Gastroesophageal sphincter (tissue), 4 donors: ENCODE measurements at regions not wholly inside any gene's neighbourhood (a gene's known extent, or its start where the extent isn't known, plus 50 kb on each side); places are given as distances from the start of the nearest gene placed in this dataset.
"Not testable (repeated sequence)": the region's sequence is repeated elsewhere in the genome, so short reads cannot be mapped to it uniquely, and the experiment has no call there.

ENCODE experiments used
- ATAC-seq: fragments of 150-250 bp; one replicate; pipeline ENCODE4 v1.9.1; 2016; ENCODE audit warnings: mild to moderate bottlenecking, moderate library complexity
- H3K27ac ChIP-seq, 4 donors: fragments of 200-600 bp; sonication (generic) in 3 of 4; 1 replicate in 3 of 4; 2 replicates in 1 of 4; pipeline ENCODE4 v1.5.1; 2016 to 2019
- H3K27me3 ChIP-seq: fragments of 200-600 bp; sonication (generic); one replicate; pipeline ENCODE4 v1.5.1; 2019
- H3K36me3 ChIP-seq, 2 donors: fragments of 200-600 bp; sonication (generic); one replicate each; pipeline ENCODE4 v1.5.1; 2019; ENCODE audit warnings: control low read depth in 1 of 2
- H3K4me1 ChIP-seq, 3 donors: fragments of 200-600 bp; sonication (generic); 1 replicate in 2 of 3; 2 replicates in 1 of 3; pipeline ENCODE4 v1.5.1; 2016 to 2019; ENCODE audit warnings: control low read depth in 2 of 3
- H3K4me3 ChIP-seq, 2 donors: fragments of 200-600 bp; sonication (generic); one replicate each; pipeline ENCODE4 v1.5.1; 2019; ENCODE audit warnings: mild to moderate bottlenecking in 1 of 2, moderate library complexity in 1 of 2
- H3K9me3 ChIP-seq, 3 donors: fragments of 200-600 bp; sonication (generic); one replicate each; pipeline ENCODE4 v1.5.1; 2017 to 2019; ENCODE audit warnings: control low read depth in 2 of 3
- EP300 ChIP-seq: sonication (generic); formaldehyde crosslinking; IDR thresholded peaks from one replicate; pipeline ENCODE4 v1.6.1; 2017; ENCODE audit warnings: antibody characterized with exemption, mild to moderate bottlenecking
- POLR2A ChIP-seq, 2 donors: fragments of 450-650 bp; IDR thresholded peaks; one replicate each; pipeline ENCODE4 v1.6.1; 2017; ENCODE audit warnings: antibody characterized with exemption in 2 of 2, mild to moderate bottlenecking in 2 of 2, moderate library complexity in 1 of 2
- POLR2AphosphoS5 ChIP-seq: sonication (generic); formaldehyde crosslinking; IDR thresholded peaks from one replicate; pipeline ENCODE4 v1.6.1; 2017; ENCODE audit warnings: antibody characterized with exemption
- WGBS, 2 donors: methylation state at CpG; one replicate each; pipeline ENCODE4 v1.1.5; 2018; ENCODE audit warnings: low coverage in 1 of 2; 5-methylcytosine and 5-hydroxymethylcytosine counted together
- TF ChIP-seq, protein P1 (sequence below), 4 experiments: fragments of 200-600 bp in 2 of 4; fragments of 450-650 bp in 2 of 4; sonication (generic) in 1 of 4; IDR thresholded peaks; one replicate each; pipeline ENCODE4 v1.5.1; 2017 to 2019; ENCODE audit warnings: antibody characterized with exemption in 4 of 4, mild to moderate bottlenecking in 2 of 4, moderate library complexity in 2 of 4

DNA sequence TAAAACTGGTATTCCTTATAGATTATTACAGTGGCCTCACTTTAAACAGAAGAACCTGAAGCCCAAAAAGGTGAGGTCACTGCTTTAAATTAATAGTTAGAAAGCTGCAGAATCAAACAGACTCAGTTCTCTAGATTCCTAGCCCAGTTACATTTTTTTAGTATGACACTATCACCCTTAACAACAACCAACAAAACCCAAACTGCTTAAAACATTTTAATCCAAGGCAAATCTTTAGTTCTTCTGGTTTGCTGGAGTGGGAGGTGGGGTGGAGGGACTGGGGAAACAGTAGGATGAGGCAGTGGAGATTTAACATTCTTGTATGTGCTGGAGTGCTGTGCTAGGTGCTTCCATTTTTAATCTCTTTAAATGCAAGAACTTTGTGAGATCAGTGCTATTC, 631.6 kb upstream of the KCNMB2 start:
- Histone ChIP-seq H3K36me3 (no peaks in the 10 kb centered on the region), H3K4me3 (no peak overlapping the region), H3K9me3 (peaks cover 0 to 16% (median 0%) of the 10 kb centered on the region in 3 donors), H3K27me3 (no peaks in the 10 kb centered on the region), H3K27ac (peak overlapping the region; percentile 80 to 97 (median 82)), H3K4me1 (peaks cover 9 to 38% (median 20%) of the 10 kb centered on the region in 3 donors)
- no peak for TF ChIP-seq EP300
- TF ChIP-seq POLR2AphosphoS5 = no peak
- TF ChIP-seq, protein P1, sequence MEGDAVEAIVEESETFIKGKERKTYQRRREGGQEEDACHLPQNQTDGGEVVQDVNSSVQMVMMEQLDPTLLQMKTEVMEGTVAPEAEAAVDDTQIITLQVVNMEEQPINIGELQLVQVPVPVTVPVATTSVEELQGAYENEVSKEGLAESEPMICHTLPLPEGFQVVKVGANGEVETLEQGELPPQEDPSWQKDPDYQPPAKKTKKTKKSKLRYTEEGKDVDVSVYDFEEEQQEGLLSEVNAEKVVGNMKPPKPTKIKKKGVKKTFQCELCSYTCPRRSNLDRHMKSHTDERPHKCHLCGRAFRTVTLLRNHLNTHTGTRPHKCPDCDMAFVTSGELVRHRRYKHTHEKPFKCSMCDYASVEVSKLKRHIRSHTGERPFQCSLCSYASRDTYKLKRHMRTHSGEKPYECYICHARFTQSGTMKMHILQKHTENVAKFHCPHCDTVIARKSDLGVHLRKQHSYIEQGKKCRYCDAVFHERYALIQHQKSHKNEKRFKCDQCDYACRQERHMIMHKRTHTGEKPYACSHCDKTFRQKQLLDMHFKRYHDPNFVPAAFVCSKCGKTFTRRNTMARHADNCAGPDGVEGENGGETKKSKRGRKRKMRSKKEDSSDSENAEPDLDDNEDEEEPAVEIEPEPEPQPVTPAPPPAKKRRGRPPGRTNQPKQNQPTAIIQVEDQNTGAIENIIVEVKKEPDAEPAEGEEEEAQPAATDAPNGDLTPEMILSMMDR (IDR thresholded peaks at IDR 0.05) = no peak
- TF ChIP-seq POLR2A (IDR thresholded peaks at IDR 0.05) = no peak
- no peak for ATAC-seq

- Histone ChIP-seq H3K27ac (peak overlapping the region; percentile 80 to 97 (median 82)), H3K9me3 (peaks cover 0 to 7% (median 0%) of the 10 kb centered on the region in 3 donors), H3K4me3 (no peak overlapping the region), H3K27me3 (no peaks in the 10 kb centered on the region), H3K36me3 (no peaks in the 10 kb centered on the region), H3K4me1 (peaks cover 9 to 38% (median 20%) of the 10 kb centered on the region in 3 donors)
- peak; percentile 73 for ATAC-seq
- 17 to 19% methylated on average over 3 to 4 of the region's 4 CpGs for WGBS, 2 donors
- TF ChIP-seq POLR2A (IDR thresholded peaks at IDR 0.05) (no peak), EP300 (no peak), POLR2AphosphoS5 (peak; percentile 40)
- TF ChIP-seq, protein P1 (IDR thresholded peaks at IDR 0.05) = no peak
Measured at GRCh38 chr3:177905173-177906125, 630.8 kb upstream of the KCNMB2 start.

DNA sequence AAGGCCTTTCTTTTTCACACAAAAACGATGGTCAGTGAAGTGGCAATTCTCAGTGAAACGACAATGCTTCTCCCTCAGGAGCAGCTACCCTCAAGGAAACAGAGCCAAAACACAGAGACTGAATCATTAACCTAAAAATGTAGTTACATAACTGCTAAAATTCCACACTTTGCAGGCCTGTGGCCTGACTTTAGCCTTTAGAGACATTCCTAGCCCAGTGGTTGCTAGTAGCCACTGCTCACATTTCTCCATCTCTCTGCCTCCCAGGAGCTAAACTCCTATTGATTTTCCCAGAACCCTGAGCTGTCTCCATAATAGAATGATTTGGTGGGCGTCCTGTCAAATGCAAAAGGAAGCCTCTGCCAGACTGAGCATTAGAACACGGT, 630.1 kb upstream of the KCNMB2 start:
- peak; percentile 89 for ATAC-seq
- Histone ChIP-seq H3K4me1 (peaks cover 9 to 38% (median 20%) of the 10 kb centered on the region in 3 donors), H3K27ac (peak overlapping the region; percentile 80 to 97 (median 80)), H3K36me3 (no peaks in the 10 kb centered on the region), H3K4me3 (no peak overlapping the region), H3K9me3 (peaks cover 0 to under 1% (median 0%) of the 10 kb centered on the region in 3 donors), H3K27me3 (no peaks in the 10 kb centered on the region)
- TF ChIP-seq, protein P1 (IDR thresholded peaks at IDR 0.05) = peak in 3 of 4 experiments; percentile 16 to 44 (median 35)
- TF ChIP-seq EP300 (no peak), POLR2AphosphoS5 (peak; percentile 60), POLR2A (IDR thresholded peaks at IDR 0.05) (no peak)
- 18 to 31% methylated on average over 4 of the region's 4 CpGs for WGBS, 2 donors

- H3K27ac ChIP-seq = peak overlapping the region; percentile 80 to 97 (median 80)
- peaks cover 9 to 38% (median 20%) of the 10 kb centered on the region in 3 donors for H3K4me1 ChIP-seq
- no peak for ATAC-seq
- no peak for TF ChIP-seq POLR2A (IDR thresholded peaks at IDR 0.05)
- no peak for TF ChIP-seq EP300
- TF ChIP-seq, protein P1 (IDR thresholded peaks at IDR 0.05) = no peak
- TF ChIP-seq POLR2AphosphoS5 = no peak
- H3K4me3 ChIP-seq = no peak overlapping the region
- no peaks in the 10 kb centered on the region for H3K9me3 ChIP-seq
- H3K27me3 ChIP-seq = no peaks in the 10 kb centered on the region
- WGBS, 2 donors = 55 to 57% methylated on average over 3 to 5 of the region's 5 CpGs
- no peaks in the 10 kb centered on the region for H3K36me3 ChIP-seq
Measured at GRCh38 chr3:177906578-177907229, 629.5 kb upstream of the KCNMB2 start.

DNA sequence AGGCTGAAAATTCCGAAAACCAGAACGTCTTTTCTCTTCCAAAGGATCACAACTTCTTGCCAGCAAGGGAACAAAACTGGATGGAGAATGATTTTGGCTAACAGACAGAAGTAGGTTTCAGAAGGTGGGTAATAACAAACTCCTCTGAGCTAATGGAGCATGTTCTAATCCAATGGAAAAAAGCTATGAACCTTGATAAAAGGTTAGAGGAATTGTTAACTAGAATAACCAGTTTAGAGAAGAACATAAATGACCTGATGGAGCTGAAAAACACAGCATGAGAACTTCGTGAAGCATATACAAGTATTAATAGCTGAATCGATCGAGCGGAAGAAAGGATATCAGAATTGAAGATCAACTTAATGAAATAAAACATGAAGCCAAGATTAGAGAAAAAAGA, 626.7 kb upstream of the KCNMB2 start:
- peaks cover 9 to 38% (median 19%) of the 10 kb centered on the region in 3 donors for H3K4me1 ChIP-seq
- not testable (repeated sequence) for ATAC-seq, H3K36me3 ChIP-seq, H3K27ac ChIP-seq, H3K4me3 ChIP-seq, H3K9me3 ChIP-seq, H3K27me3 ChIP-seq
- 95 to 98% methylated on average over 6 of the region's 6 CpGs for WGBS, 2 donors
